HL-60 (cell line): ENCODE measurements at regions not wholly inside any gene's neighbourhood (a gene's known extent, or its start where the extent isn't known, plus 50 kb on each side); places are given as distances from the start of the nearest gene placed in this dataset.

Source experiments
- DNase-seq, 2 experiments: peaks; one replicate each; pipeline ENCODE4 v3.0.0-alpha.2; 2010 to 2020; ENCODE audit warnings: low read depth in 1 of 2, low spot score in 1 of 2
- H3K27ac ChIP-seq: fragments of 250-450 bp; sonication (Bioruptor Pico); replicated peaks from 2 replicates; pipeline ENCODE4 v1.5.1; 2020; ENCODE audit warnings: mild to moderate bottlenecking, moderate library complexity
- H3K27me3 ChIP-seq: fragments of 250-450 bp; sonication (Bioruptor Pico); 2 replicates; pipeline ENCODE4 v1.5.1; 2021; ENCODE audit warnings: mild to moderate bottlenecking, moderate library complexity; ENCODE audit not compliant: insufficient read depth, poor library complexity, severe bottlenecking
- H3K4me3 ChIP-seq: replicated peaks from 2 replicates; pipeline ENCODE4 v1.5.1; 2011; ENCODE audit warnings: mild to moderate bottlenecking, control low read depth, low read length; ENCODE audit not compliant: insufficient read depth
- GABPA ChIP-seq: IDR thresholded peaks from 2 replicates; pipeline ENCODE4 v1.6.1; 2012; ENCODE audit warnings: low read depth
- POLR2AphosphoS5 ChIP-seq: IDR thresholded peaks from 2 replicates; pipeline ENCODE4 v1.6.1; 2012; ENCODE audit warnings: low read depth
- SPI1 ChIP-seq: IDR thresholded peaks from 2 replicates; pipeline ENCODE4 v1.6.1; 2012; ENCODE audit warnings: low read depth, mild to moderate bottlenecking, borderline replicate concordance
- TF ChIP-seq, protein P1 (sequence below): IDR thresholded peaks from one replicate; pipeline ENCODE4 v1.5.1; 2011; ENCODE audit warnings: low read length, control low read depth, inconsistent platforms; ENCODE audit not compliant: insufficient read depth
- TF ChIP-seq, protein P2 (sequence below): IDR thresholded peaks from 2 replicates; pipeline ENCODE4 v1.6.1; 2012; ENCODE audit warnings: low read depth; ENCODE audit not compliant: insufficient replicate concordance

GRCh38 chr6:74091794-74092157 lies 395.8 kb downstream of the CD109 start:
- Histone ChIP-seq H3K27me3 (no peaks in the 10 kb centered on the region), H3K4me3 (no peak overlapping the region), H3K27ac (no peak overlapping the region)
- no peak for DNase-seq
- TF ChIP-seq GABPA (no peak), SPI1 (no peak), POLR2AphosphoS5 (no peak)
- TF ChIP-seq, protein P1, sequence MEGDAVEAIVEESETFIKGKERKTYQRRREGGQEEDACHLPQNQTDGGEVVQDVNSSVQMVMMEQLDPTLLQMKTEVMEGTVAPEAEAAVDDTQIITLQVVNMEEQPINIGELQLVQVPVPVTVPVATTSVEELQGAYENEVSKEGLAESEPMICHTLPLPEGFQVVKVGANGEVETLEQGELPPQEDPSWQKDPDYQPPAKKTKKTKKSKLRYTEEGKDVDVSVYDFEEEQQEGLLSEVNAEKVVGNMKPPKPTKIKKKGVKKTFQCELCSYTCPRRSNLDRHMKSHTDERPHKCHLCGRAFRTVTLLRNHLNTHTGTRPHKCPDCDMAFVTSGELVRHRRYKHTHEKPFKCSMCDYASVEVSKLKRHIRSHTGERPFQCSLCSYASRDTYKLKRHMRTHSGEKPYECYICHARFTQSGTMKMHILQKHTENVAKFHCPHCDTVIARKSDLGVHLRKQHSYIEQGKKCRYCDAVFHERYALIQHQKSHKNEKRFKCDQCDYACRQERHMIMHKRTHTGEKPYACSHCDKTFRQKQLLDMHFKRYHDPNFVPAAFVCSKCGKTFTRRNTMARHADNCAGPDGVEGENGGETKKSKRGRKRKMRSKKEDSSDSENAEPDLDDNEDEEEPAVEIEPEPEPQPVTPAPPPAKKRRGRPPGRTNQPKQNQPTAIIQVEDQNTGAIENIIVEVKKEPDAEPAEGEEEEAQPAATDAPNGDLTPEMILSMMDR = no peak
- TF ChIP-seq, protein P2, sequence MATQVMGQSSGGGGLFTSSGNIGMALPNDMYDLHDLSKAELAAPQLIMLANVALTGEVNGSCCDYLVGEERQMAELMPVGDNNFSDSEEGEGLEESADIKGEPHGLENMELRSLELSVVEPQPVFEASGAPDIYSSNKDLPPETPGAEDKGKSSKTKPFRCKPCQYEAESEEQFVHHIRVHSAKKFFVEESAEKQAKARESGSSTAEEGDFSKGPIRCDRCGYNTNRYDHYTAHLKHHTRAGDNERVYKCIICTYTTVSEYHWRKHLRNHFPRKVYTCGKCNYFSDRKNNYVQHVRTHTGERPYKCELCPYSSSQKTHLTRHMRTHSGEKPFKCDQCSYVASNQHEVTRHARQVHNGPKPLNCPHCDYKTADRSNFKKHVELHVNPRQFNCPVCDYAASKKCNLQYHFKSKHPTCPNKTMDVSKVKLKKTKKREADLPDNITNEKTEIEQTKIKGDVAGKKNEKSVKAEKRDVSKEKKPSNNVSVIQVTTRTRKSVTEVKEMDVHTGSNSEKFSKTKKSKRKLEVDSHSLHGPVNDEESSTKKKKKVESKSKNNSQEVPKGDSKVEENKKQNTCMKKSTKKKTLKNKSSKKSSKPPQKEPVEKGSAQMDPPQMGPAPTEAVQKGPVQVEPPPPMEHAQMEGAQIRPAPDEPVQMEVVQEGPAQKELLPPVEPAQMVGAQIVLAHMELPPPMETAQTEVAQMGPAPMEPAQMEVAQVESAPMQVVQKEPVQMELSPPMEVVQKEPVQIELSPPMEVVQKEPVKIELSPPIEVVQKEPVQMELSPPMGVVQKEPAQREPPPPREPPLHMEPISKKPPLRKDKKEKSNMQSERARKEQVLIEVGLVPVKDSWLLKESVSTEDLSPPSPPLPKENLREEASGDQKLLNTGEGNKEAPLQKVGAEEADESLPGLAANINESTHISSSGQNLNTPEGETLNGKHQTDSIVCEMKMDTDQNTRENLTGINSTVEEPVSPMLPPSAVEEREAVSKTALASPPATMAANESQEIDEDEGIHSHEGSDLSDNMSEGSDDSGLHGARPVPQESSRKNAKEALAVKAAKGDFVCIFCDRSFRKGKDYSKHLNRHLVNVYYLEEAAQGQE = no peak

- no peak for TF ChIP-seq GABPA
- TF ChIP-seq, protein P1 = peak; percentile 40
- Histone ChIP-seq H3K4me3 (no peak overlapping the region), H3K27ac (no peak overlapping the region), H3K27me3 (no peaks in the 10 kb centered on the region)
- DNase-seq = no peak
Observed at GRCh38 chr6:74091136-74091793, 395.3 kb downstream of the CD109 start.

- no peak overlapping the region for H3K4me3 ChIP-seq
- H3K27me3 ChIP-seq = no peaks in the 10 kb centered on the region
- TF ChIP-seq, protein P1 = no peak
- TF ChIP-seq GABPA (no peak), POLR2AphosphoS5 (no peak), SPI1 (no peak)
- TF ChIP-seq, protein P2 = no peak
- no peak for DNase-seq
- no peak overlapping the region for H3K27ac ChIP-seq
Observed at GRCh38 chr6:74087899-74088298, 391.9 kb downstream of the CD109 start.

GRCh38 chr6:74075896-74076295 lies 379.9 kb downstream of the CD109 start:
- H3K4me3 ChIP-seq = no peak overlapping the region
- TF ChIP-seq POLR2AphosphoS5 = no peak
- no peak for TF ChIP-seq GABPA
- no peak for TF ChIP-seq SPI1
- TF ChIP-seq, protein P2 = no peak
- TF ChIP-seq, protein P1 = no peak
- H3K27me3 ChIP-seq = peaks cover 3% of the 10 kb centered on the region
- H3K27ac ChIP-seq = no peak overlapping the region
- DNase-seq = no peak
